H9 (cell line): ENCODE measurements at regions not wholly inside any gene's neighbourhood (a gene's known extent, or its start where the extent isn't known, plus 50 kb on each side); places are given as distances from the start of the nearest gene placed in this dataset.

ENCODE experiments used
- DNase-seq: peaks from one replicate; pipeline ENCODE4 v3.0.0-alpha.2; 2017
- H2AFZ ChIP-seq: one replicate; pipeline ENCODE4 v1.6.1; 2013; ENCODE audit warnings: mild to moderate bottlenecking, low read length, control low read depth, moderate library complexity
- H2AK5ac ChIP-seq: 2 replicates; pipeline ENCODE4 v1.6.1; 2013; ENCODE audit warnings: low read length, control low read depth, mixed read lengths; ENCODE audit not compliant: insufficient read length
- H2BK120ac ChIP-seq: one replicate; pipeline ENCODE4 v1.6.1; 2013; ENCODE audit warnings: low read depth, mild to moderate bottlenecking, low read length, control low read depth, inconsistent platforms; ENCODE audit not compliant: poor library complexity, severe bottlenecking
- H2BK12ac ChIP-seq: 2 replicates; pipeline ENCODE4 v1.6.1; 2013; ENCODE audit warnings: low read length, control low read depth, mixed read lengths, low read depth; ENCODE audit not compliant: insufficient read length
- H2BK15ac ChIP-seq: 2 replicates; pipeline ENCODE4 v1.6.1; 2013; ENCODE audit warnings: low read depth, low read length, control low read depth
- H2BK20ac ChIP-seq: one replicate; pipeline ENCODE4 v1.6.1; 2013; ENCODE audit warnings: low read depth, mild to moderate bottlenecking, low read length, control low read depth, inconsistent platforms; ENCODE audit not compliant: poor library complexity, severe bottlenecking
- H2BK5ac ChIP-seq: 2 replicates; pipeline ENCODE4 v1.6.1; 2013; ENCODE audit warnings: low read length, control low read depth, mixed read lengths; ENCODE audit not compliant: insufficient read length
- H3K14ac ChIP-seq: 2 replicates; pipeline ENCODE4 v1.6.1; 2013; ENCODE audit warnings: low read length, control low read depth; ENCODE audit not compliant: insufficient read depth
- H3K18ac ChIP-seq: 2 replicates; pipeline ENCODE4 v1.6.1; 2013; ENCODE audit warnings: low read depth, mild to moderate bottlenecking, mixed read lengths, low read length, control low read depth; ENCODE audit not compliant: insufficient read length
- H3K23ac ChIP-seq: 2 replicates; pipeline ENCODE4 v1.6.1; 2013; ENCODE audit warnings: low read length, control low read depth, mixed read lengths, low read depth; ENCODE audit not compliant: insufficient read length
- H3K23me2 ChIP-seq: 2 replicates; pipeline ENCODE4 v1.6.1; 2013; ENCODE audit warnings: low read depth, mild to moderate bottlenecking, mixed read lengths, low read length, control low read depth; ENCODE audit not compliant: insufficient read length, poor library complexity, severe bottlenecking
- H3K27ac ChIP-seq: 2 replicates; pipeline ENCODE4 v1.5.1; 2013; ENCODE audit warnings: low read length, control low read depth, mixed read lengths, low read depth; ENCODE audit not compliant: insufficient read length
- H3K27me3 ChIP-seq: 2 replicates; pipeline ENCODE4 v1.6.1; 2013; ENCODE audit warnings: low read length, control low read depth, inconsistent platforms; ENCODE audit not compliant: insufficient read depth
- H3K4ac ChIP-seq: 2 replicates; pipeline ENCODE4 v1.6.1; 2013; ENCODE audit warnings: low read depth, mild to moderate bottlenecking, control low read depth, inconsistent platforms, low read length, moderate library complexity
- H3K4me1 ChIP-seq: 2 replicates; pipeline ENCODE4 v1.6.1; 2013; ENCODE audit warnings: low read length, control low read depth, inconsistent platforms; ENCODE audit not compliant: insufficient read depth
- H3K4me2 ChIP-seq: 2 replicates; pipeline ENCODE4 v1.6.1; 2013; ENCODE audit warnings: low read length, control low read depth, mixed read lengths; ENCODE audit not compliant: insufficient read length, insufficient read depth
- H3K56ac ChIP-seq: 2 replicates; pipeline ENCODE4 v1.6.1; 2013; ENCODE audit warnings: low read depth, mild to moderate bottlenecking, mixed read lengths, low read length, control low read depth; ENCODE audit not compliant: insufficient read length
- H3K79me1 ChIP-seq: 2 replicates; pipeline ENCODE4 v1.6.1; 2013; ENCODE audit warnings: low read depth, mild to moderate bottlenecking, moderate library complexity, low read length, control low read depth, inconsistent platforms; ENCODE audit not compliant: insufficient read depth, poor library complexity, severe bottlenecking
- H3K79me2 ChIP-seq: 2 replicates; pipeline ENCODE4 v1.6.1; 2013; ENCODE audit warnings: low read length, control low read depth, inconsistent platforms; ENCODE audit not compliant: insufficient read depth
- H3K9ac ChIP-seq: 2 replicates; pipeline ENCODE4 v1.6.1; 2013; ENCODE audit warnings: low read length, control low read depth, mixed read lengths; ENCODE audit not compliant: insufficient read length; ENCODE audit errors: extremely low read depth
- H3K9me3 ChIP-seq: one replicate; pipeline ENCODE4 v1.6.1; 2013; ENCODE audit warnings: low read depth, low read length, inconsistent platforms; ENCODE audit not compliant: control insufficient read depth
- H3T11ph ChIP-seq: one replicate; pipeline ENCODE4 v1.6.1; 2013; ENCODE audit warnings: mild to moderate bottlenecking, low read length, control low read depth, inconsistent platforms
- H4K20me1 ChIP-seq: one replicate; pipeline ENCODE4 v1.6.1; 2013; ENCODE audit not compliant: control insufficient read depth, insufficient read length, insufficient read depth
- H4K5ac ChIP-seq: 2 replicates; pipeline ENCODE4 v1.6.1; 2013; ENCODE audit warnings: low read depth, mild to moderate bottlenecking, mixed read lengths, low read length, control low read depth; ENCODE audit not compliant: insufficient read length
- H4K8ac ChIP-seq: replicated peaks from 2 replicates; pipeline ENCODE4 v1.6.1; 2013; ENCODE audit warnings: low read length, control low read depth, mixed read lengths, low read depth; ENCODE audit not compliant: insufficient read length
- H4K91ac ChIP-seq: 2 replicates; pipeline ENCODE4 v1.6.1; 2013; ENCODE audit warnings: low read depth, mild to moderate bottlenecking, moderate library complexity, mixed read lengths, low read length, control low read depth; ENCODE audit not compliant: insufficient read length
- H3K27ac Mint-ChIP-seq, 3 experiments: 2 replicates in 2 of 3; 3 replicates in 1 of 3; pipeline ENCODE4 v1.8.0; 2020 to 2021; ENCODE audit warnings: mixed read lengths in 3 of 3, mild to moderate bottlenecking in 1 of 3, moderate library complexity in 1 of 3
- H3K27me3 Mint-ChIP-seq: 2 replicates; pipeline ENCODE4 v1.8.0; 2021; ENCODE audit warnings: low read depth, mild to moderate bottlenecking, moderate library complexity, mixed read lengths
- H3K36me3 Mint-ChIP-seq, 3 experiments: 2 replicates in 2 of 3; 3 replicates in 1 of 3; pipeline ENCODE4 v1.8.0; 2020 to 2021; ENCODE audit warnings: low read depth in 3 of 3, mixed read lengths in 3 of 3; ENCODE audit not compliant: insufficient read depth in 1 of 3
- H3K4me1 Mint-ChIP-seq, 2 experiments: 2 replicates each; pipeline ENCODE4 v1.8.0; 2020; ENCODE audit warnings: mixed read lengths in 2 of 2
- H3K4me3 Mint-ChIP-seq, 2 experiments: 2 replicates in 1 of 2; 3 replicates in 1 of 2; pipeline ENCODE4 v1.8.0; 2020 to 2021; ENCODE audit warnings: mild to moderate bottlenecking in 2 of 2, mixed read lengths in 2 of 2, moderate library complexity in 1 of 2
- H3K9me3 Mint-ChIP-seq, 2 experiments: 2 replicates in 1 of 2; 3 replicates in 1 of 2; pipeline ENCODE4 v1.8.0; 2020; ENCODE audit warnings: mild to moderate bottlenecking in 2 of 2, mixed read lengths in 2 of 2, moderate library complexity in 1 of 2
- WGBS: extraction: QIAGEN DNeasy Blood & Tissue Kit; methylation state at CpG from one replicate; pipeline ENCODE4 v1.1.7; 2013; ENCODE audit warnings: missing lambda C conversion rate, low lambda C conversion rate, mixed read lengths; ENCODE audit not compliant: insufficient read length; ENCODE audit errors: extremely low coverage; 5-methylcytosine and 5-hydroxymethylcytosine counted together
- TF ChIP-seq, protein P1 (sequence below): fragments of 200-600 bp; sonication (generic); conservative IDR thresholded peaks from 3 replicates; pipeline ENCODE4 v1.8.0; 2021; ENCODE audit warnings: antibody characterized with exemption, mild to moderate bottlenecking

- Histone ChIP-seq H3T11ph (no peak overlapping the region), H3K27me3 (no peaks in the 10 kb centered on the region), H3K23ac (no peak overlapping the region), H3K4me2 (no peak overlapping the region), H3K9me3 (no peaks in the 10 kb centered on the region), H3K79me2 (no peaks in the 10 kb centered on the region), H3K27ac (no peak overlapping the region), H4K8ac (no peak overlapping the region), H2BK12ac (no peak overlapping the region), H2AFZ (no peak overlapping the region), H2BK5ac (no peak overlapping the region), H3K56ac (no peak overlapping the region), H4K91ac (no peak overlapping the region), H3K79me1 (no peaks in the 10 kb centered on the region), H3K18ac (no peak overlapping the region), H3K9ac (no peak overlapping the region), H3K14ac (no peak overlapping the region), H2BK120ac (no peak overlapping the region), H4K5ac (no peak overlapping the region), H3K4ac (no peak overlapping the region), H2BK20ac (no peak overlapping the region), H2BK15ac (no peak overlapping the region), H2AK5ac (no peak overlapping the region), H3K4me1 (peaks cover 5% of the 10 kb centered on the region; the same call in 1 of the 2 replicates), H4K20me1 (no peaks in the 10 kb centered on the region), H3K23me2 (no peaks in the 10 kb centered on the region)
- no peak for DNase-seq
- TF ChIP-seq, protein P1, sequence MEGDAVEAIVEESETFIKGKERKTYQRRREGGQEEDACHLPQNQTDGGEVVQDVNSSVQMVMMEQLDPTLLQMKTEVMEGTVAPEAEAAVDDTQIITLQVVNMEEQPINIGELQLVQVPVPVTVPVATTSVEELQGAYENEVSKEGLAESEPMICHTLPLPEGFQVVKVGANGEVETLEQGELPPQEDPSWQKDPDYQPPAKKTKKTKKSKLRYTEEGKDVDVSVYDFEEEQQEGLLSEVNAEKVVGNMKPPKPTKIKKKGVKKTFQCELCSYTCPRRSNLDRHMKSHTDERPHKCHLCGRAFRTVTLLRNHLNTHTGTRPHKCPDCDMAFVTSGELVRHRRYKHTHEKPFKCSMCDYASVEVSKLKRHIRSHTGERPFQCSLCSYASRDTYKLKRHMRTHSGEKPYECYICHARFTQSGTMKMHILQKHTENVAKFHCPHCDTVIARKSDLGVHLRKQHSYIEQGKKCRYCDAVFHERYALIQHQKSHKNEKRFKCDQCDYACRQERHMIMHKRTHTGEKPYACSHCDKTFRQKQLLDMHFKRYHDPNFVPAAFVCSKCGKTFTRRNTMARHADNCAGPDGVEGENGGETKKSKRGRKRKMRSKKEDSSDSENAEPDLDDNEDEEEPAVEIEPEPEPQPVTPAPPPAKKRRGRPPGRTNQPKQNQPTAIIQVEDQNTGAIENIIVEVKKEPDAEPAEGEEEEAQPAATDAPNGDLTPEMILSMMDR: no peak
- Mint-ChIP-seq H3K27me3 (peaks cover 4% of the 10 kb centered on the region), H3K36me3 (no peaks in the 10 kb centered on the region; a peak in 1 of 7 replicates), H3K27ac (0 out of 7 replicates have a peak overlapping the region, but pooled peaks of 1 of the 3 experiments have one; percentile 1), H3K4me3 (no peak overlapping the region), H3K9me3 (no peaks in the 10 kb centered on the region), H3K4me1 (peaks cover 12 to 13% of the 10 kb centered on the region in 2 experiments)
- WGBS: no CpG with 5 or more reads among the region's 1 CpG
Observed at GRCh38 chr6:76435174-76435573, 362.7 kb upstream of the IMPG1 start.
